Esophagus muscularis mucosa (tissue), 4 donors: ENCODE measurements at regions not wholly inside any gene's neighbourhood (a gene's known extent, or its start where the extent isn't known, plus 50 kb on each side); places are given as distances from the start of the nearest gene placed in this dataset.

Experiments
- DNase-seq: peaks from one replicate; pipeline ENCODE4 v3.0.0-alpha.2; 2017; ENCODE audit errors: extremely low spot score
- H3K27ac ChIP-seq, 4 donors: fragments of 200-600 bp; sonication (generic); replicated peaks in 1 of 4; 1 replicate in 3 of 4; 2 replicates in 1 of 4; pipeline ENCODE4 v1.5.1; 2016 to 2019; ENCODE audit warnings: mild to moderate bottlenecking in 1 of 4
- H3K27me3 ChIP-seq, 4 donors: fragments of 200-600 bp; sonication (generic); one replicate each; pipeline versions ENCODE4 v1.5.1 to v1.6.0; 2016 to 2019
- H3K36me3 ChIP-seq, 4 donors: fragments of 200-600 bp; sonication (generic); one replicate each; pipeline ENCODE4 v1.5.1; 2016 to 2019
- H3K4me1 ChIP-seq, 4 donors: fragments of 200-600 bp; sonication (generic); one replicate each; pipeline ENCODE4 v1.5.1; 2016 to 2019
- H3K4me3 ChIP-seq, 4 donors: fragments of 200-600 bp; sonication (generic); 1 replicate in 2 of 4; 2 replicates in 2 of 4; pipeline ENCODE4 v1.5.1; 2016 to 2019; ENCODE audit warnings: mild to moderate bottlenecking in 4 of 4, moderate library complexity in 1 of 4
- H3K9me3 ChIP-seq, 4 donors: fragments of 200-600 bp; sonication (generic); 1 replicate in 3 of 4; 2 replicates in 1 of 4; pipeline ENCODE4 v1.5.1; 2016 to 2019
- EP300 ChIP-seq: sonication (generic); formaldehyde crosslinking; IDR thresholded peaks from one replicate; pipeline ENCODE4 v1.6.1; 2017; ENCODE audit warnings: antibody characterized with exemption
- POLR2A ChIP-seq: fragments of 450-650 bp; IDR thresholded peaks from one replicate; pipeline ENCODE4 v1.6.1; 2017; ENCODE audit warnings: antibody characterized with exemption, moderate library complexity, mild to moderate bottlenecking, low read depth
- POLR2AphosphoS5 ChIP-seq, 2 donors: sonication (generic); formaldehyde crosslinking; IDR thresholded peaks; one replicate each; pipeline ENCODE4 v1.6.1; 2017; ENCODE audit warnings: antibody characterized with exemption in 2 of 2
- WGBS: methylation state at CpG from one replicate; pipeline ENCODE4 v1.1.5; 2018; 5-methylcytosine and 5-hydroxymethylcytosine counted together
- intact Hi-C: fragments of 100-400 bp; cut with DNase I; formaldehyde crosslinking; loops from one replicate; pipeline ENCODE4 v1.15.1; 2023
- TF ChIP-seq, protein P1 (sequence below), 3 experiments: fragments of 200-600 bp in 2 of 3; fragments of 450-650 bp in 1 of 3; sonication (generic) in 2 of 3; IDR thresholded peaks; one replicate each; pipeline ENCODE4 v1.5.1; 2017 to 2019; ENCODE audit warnings: antibody characterized with exemption in 3 of 3, mild to moderate bottlenecking in 2 of 3, moderate library complexity in 1 of 3

GRCh38 chr7:66517212-66517909 lies 111.3 kb upstream of the KCTD7 start:
- no peak for DNase-seq
- intact Hi-C loops = no loop called here
- Histone ChIP-seq H3K4me3 (no peak overlapping the region), H3K9me3 (no peaks in the 10 kb centered on the region), H3K36me3 (no peaks in the 10 kb centered on the region), H3K27ac (no peak overlapping the region), H3K27me3 (no peaks in the 10 kb centered on the region), H3K4me1 (no peaks in the 10 kb centered on the region)
- WGBS = 83% methylated on average over 7 of the region's 7 CpGs
- TF ChIP-seq, protein P1, sequence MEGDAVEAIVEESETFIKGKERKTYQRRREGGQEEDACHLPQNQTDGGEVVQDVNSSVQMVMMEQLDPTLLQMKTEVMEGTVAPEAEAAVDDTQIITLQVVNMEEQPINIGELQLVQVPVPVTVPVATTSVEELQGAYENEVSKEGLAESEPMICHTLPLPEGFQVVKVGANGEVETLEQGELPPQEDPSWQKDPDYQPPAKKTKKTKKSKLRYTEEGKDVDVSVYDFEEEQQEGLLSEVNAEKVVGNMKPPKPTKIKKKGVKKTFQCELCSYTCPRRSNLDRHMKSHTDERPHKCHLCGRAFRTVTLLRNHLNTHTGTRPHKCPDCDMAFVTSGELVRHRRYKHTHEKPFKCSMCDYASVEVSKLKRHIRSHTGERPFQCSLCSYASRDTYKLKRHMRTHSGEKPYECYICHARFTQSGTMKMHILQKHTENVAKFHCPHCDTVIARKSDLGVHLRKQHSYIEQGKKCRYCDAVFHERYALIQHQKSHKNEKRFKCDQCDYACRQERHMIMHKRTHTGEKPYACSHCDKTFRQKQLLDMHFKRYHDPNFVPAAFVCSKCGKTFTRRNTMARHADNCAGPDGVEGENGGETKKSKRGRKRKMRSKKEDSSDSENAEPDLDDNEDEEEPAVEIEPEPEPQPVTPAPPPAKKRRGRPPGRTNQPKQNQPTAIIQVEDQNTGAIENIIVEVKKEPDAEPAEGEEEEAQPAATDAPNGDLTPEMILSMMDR (IDR thresholded peaks at IDR 0.05) = no peak
- no peak for TF ChIP-seq EP300
- no peak for TF ChIP-seq POLR2AphosphoS5 (IDR thresholded peaks at IDR 0.05)
- TF ChIP-seq POLR2A = no peak

DNA sequence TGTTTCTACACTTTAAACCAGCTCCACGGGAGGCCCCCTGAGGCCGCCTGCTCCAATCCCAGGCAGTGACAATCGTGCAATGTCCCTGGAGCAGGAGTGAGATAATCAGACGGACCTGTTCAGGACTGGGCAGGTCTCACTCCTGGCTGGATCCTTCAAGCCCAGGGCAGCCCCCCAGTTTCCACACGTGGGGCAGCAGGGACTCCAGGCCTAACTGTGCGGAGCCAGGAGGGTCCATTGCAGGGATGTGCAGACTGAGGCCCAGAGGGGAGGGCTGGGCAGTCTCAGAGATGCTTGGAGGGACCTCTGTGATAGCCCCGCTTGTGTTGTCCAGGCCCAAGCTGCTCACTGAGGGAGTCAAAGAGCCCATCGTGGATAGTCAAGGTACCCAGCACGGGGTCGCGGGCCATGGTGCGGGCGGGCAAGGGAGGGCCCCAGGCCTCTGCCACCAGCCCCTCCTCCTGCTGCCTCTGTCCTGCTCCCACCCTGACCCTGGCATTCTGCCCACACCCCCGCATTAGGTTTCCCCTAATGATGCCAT lies 110.5 kb upstream of the KCTD7 start:
- intact Hi-C loops = no loop called here
- no peaks in the 10 kb centered on the region for H3K4me1 ChIP-seq
- no peak for TF ChIP-seq POLR2A
- TF ChIP-seq, protein P1 (IDR thresholded peaks at IDR 0.05) = no peak
- no peak for TF ChIP-seq POLR2AphosphoS5 (IDR thresholded peaks at IDR 0.05)
- TF ChIP-seq EP300 = no peak

DNA sequence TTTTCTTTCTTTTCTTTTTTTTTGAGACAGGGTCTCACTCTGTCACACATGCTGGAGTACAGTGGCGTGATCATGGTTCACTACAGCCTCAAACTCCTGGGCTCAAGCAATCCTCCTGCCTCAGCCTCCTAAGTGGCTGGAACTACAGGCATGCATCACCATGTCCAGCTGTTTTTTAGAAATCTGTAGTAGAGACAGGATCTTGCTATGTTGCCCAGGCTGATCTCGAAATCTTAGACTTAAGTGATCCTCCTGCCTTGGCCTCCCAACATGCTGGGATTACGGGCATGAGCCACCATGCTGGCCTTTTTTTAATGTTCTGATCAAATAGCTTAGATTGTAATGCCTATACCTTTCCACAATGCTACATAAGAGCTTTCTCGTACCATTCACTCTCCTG lies 107.0 kb upstream of the KCTD7 start:
- Histone ChIP-seq H3K4me3 (no peak overlapping the region), H3K36me3 (peaks cover 0 to 12% (median 0%) of the 10 kb centered on the region in 4 donors), H3K4me1 (no peaks in the 10 kb centered on the region), H3K9me3 (no peaks in the 10 kb centered on the region), H3K27me3 (no peaks in the 10 kb centered on the region), H3K27ac (no peak overlapping the region)
- 89% methylated on average over 4 of the region's 4 CpGs for whole genome bisulfite sequencing
- no peak for DNase-seq
- intact Hi-C loops = no loop called here
- no peak for TF ChIP-seq POLR2AphosphoS5 (IDR thresholded peaks at IDR 0.05)
- no peak for TF ChIP-seq EP300
- TF ChIP-seq, protein P1 (IDR thresholded peaks at IDR 0.05) = no peak
- TF ChIP-seq POLR2A = no peak

More for the DNA sequence above, 110.5 kb upstream of the KCTD7 start:
- no peak for DNase-seq
- H3K4me3 ChIP-seq = no peak overlapping the region
- no peak overlapping the region for H3K27ac ChIP-seq
- no peaks in the 10 kb centered on the region for H3K9me3 ChIP-seq
- H3K27me3 ChIP-seq = no peaks in the 10 kb centered on the region
- 80% methylated on average over 12 of the region's 14 CpGs for WGBS
- H3K36me3 ChIP-seq = no peaks in the 10 kb centered on the region

- Histone ChIP-seq H3K36me3 (peaks cover 0 to 12% (median 3%) of the 10 kb centered on the region in 4 donors), H3K27me3 (no peaks in the 10 kb centered on the region), H3K4me1 (no peaks in the 10 kb centered on the region), H3K4me3 (no peak overlapping the region), H3K27ac (no peak overlapping the region), H3K9me3 (no peaks in the 10 kb centered on the region)
- DNase-seq = no peak
- no peak for TF ChIP-seq POLR2AphosphoS5 (IDR thresholded peaks at IDR 0.05)
- TF ChIP-seq, protein P1 (IDR thresholded peaks at IDR 0.05) = peak in 1 of 3 experiments; percentile 19
- intact Hi-C loops = no loop called here
- 84% methylated on average over 3 of the region's 3 CpGs for WGBS
Measured at GRCh38 chr7:66522518-66522917, 106.2 kb upstream of the KCTD7 start.
